GM23338 (cell line): ENCODE measurements at regions not wholly inside any gene's neighbourhood (a gene's known extent, or its start where the extent isn't known, plus 50 kb on each side); places are given as distances from the start of the nearest gene placed in this dataset.

Experiments used
- ATAC-seq: fragments of 200-7000 bp; cut with Tn5 transposase; 3 replicates; pipeline ENCODE4 v1.9.1; 2020
- DNase-seq: peaks from one replicate; pipeline ENCODE4 v3.0.0-alpha.2; 2015; ENCODE audit warnings: low spot score
- H2AFZ ChIP-seq: fragments of 200-600 bp; sonication (generic); 2 replicates; pipeline ENCODE4 v1.8.0; 2016; ENCODE audit warnings: antibody characterized with exemption, mild to moderate bottlenecking, moderate library complexity
- H3F3A ChIP-seq: fragments of 200-600 bp; sonication (generic); replicated peaks from 2 replicates; pipeline ENCODE4 v1.8.0; 2017; ENCODE audit warnings: antibody characterized with exemption, mixed run types, low read depth
- H3K27ac ChIP-seq: fragments of 200-600 bp; sonication (generic); 2 replicates; pipeline ENCODE4 v1.6.1; 2016; ENCODE audit warnings: low read depth
- H3K27me3 ChIP-seq: fragments of 200-600 bp; sonication (generic); 2 replicates; pipeline ENCODE4 v1.8.0; 2016; ENCODE audit warnings: mild to moderate bottlenecking, mixed run types, moderate library complexity; ENCODE audit not compliant: insufficient read depth
- H3K36me3 ChIP-seq: fragments of 200-600 bp; sonication (generic); 2 replicates; pipeline ENCODE4 v1.8.0; 2016; ENCODE audit warnings: mild to moderate bottlenecking; ENCODE audit not compliant: insufficient read depth
- H3K4me1 ChIP-seq: fragments of 200-600 bp; sonication (generic); 2 replicates; pipeline ENCODE4 v1.8.0; 2016; ENCODE audit warnings: mild to moderate bottlenecking, moderate library complexity; ENCODE audit not compliant: insufficient read depth
- H3K4me2 ChIP-seq: fragments of 200-600 bp; sonication (generic); 2 replicates; pipeline ENCODE4 v1.7.1; 2017; ENCODE audit warnings: mixed run types
- H3K4me3 ChIP-seq: fragments of 200-600 bp; sonication (generic); 2 replicates; pipeline ENCODE4 v1.6.1; 2016; ENCODE audit warnings: mixed run types
- H3K79me2 ChIP-seq: fragments of 200-600 bp; sonication (generic); replicated peaks from 2 replicates; pipeline ENCODE4 v1.8.0; 2017; ENCODE audit warnings: mild to moderate bottlenecking; ENCODE audit not compliant: insufficient read depth
- H3K9me2 ChIP-seq: fragments of 200-600 bp; sonication (generic); 2 replicates; pipeline ENCODE4 v1.8.0; 2017; ENCODE audit not compliant: insufficient read depth
- H4K20me1 ChIP-seq: fragments of 200-600 bp; sonication (generic); replicated peaks from 2 replicates; pipeline ENCODE4 v1.8.0; 2017; ENCODE audit warnings: mild to moderate bottlenecking; ENCODE audit not compliant: insufficient read depth
- H3K27ac Mint-ChIP-seq: 2 replicates; pipeline ENCODE4 v1.8.0; 2020; ENCODE audit warnings: inconsistent platforms, mild to moderate bottlenecking, moderate library complexity, mixed read lengths
- H3K27me3 Mint-ChIP-seq: 3 replicates; pipeline ENCODE4 v1.8.0; 2022; ENCODE audit warnings: low read depth, mild to moderate bottlenecking, moderate library complexity, mixed read lengths, inconsistent platforms; ENCODE audit not compliant: insufficient read depth, poor library complexity
- H3K36me3 Mint-ChIP-seq: 3 replicates; pipeline ENCODE4 v1.8.0; 2021; ENCODE audit warnings: low read depth, mild to moderate bottlenecking, inconsistent platforms, moderate library complexity, mixed read lengths
- H3K4me1 Mint-ChIP-seq: 3 replicates; pipeline ENCODE4 v1.8.0; 2020; ENCODE audit warnings: mild to moderate bottlenecking, inconsistent platforms, mixed read lengths
- H3K4me3 Mint-ChIP-seq: 3 replicates; pipeline ENCODE4 v1.8.0; 2021; ENCODE audit warnings: moderate library complexity, mild to moderate bottlenecking, inconsistent platforms, mixed read lengths
- H3K9me3 Mint-ChIP-seq: 3 replicates; pipeline ENCODE4 v1.8.0; 2020; ENCODE audit warnings: moderate library complexity, mild to moderate bottlenecking, inconsistent platforms, mixed read lengths
- CREB1 ChIP-seq: fragments of 250-450 bp; sonication (Bioruptor Pico); IDR thresholded peaks from 2 replicates; pipeline ENCODE4 v1.5.0; 2020; ENCODE audit warnings: low read depth, mild to moderate bottlenecking, moderate library complexity
- EZH2 ChIP-seq: fragments of 200-600 bp; sonication (generic); IDR thresholded peaks from one replicate; pipeline ENCODE4 v1.8.0; 2017; ENCODE audit warnings: antibody characterized with exemption, mild to moderate bottlenecking, low read depth; ENCODE audit not compliant: unreplicated experiment
- EZH2phosphoT487 ChIP-seq: fragments of 200-600 bp; sonication (generic); IDR thresholded peaks from one replicate; pipeline ENCODE4 v1.8.1; 2018; ENCODE audit warnings: antibody characterized with exemption; ENCODE audit not compliant: unreplicated experiment
- JUNB ChIP-seq: IDR thresholded peaks from one replicate; pipeline ENCODE4 v1.6.1; 2016; ENCODE audit warnings: antibody characterized with exemption; ENCODE audit not compliant: unreplicated experiment
- NANOG ChIP-seq: IDR thresholded peaks from 2 replicates; pipeline ENCODE4 v1.6.1; 2016; ENCODE audit warnings: antibody characterized with exemption, borderline replicate concordance
- POLR2AphosphoS5 ChIP-seq: IDR thresholded peaks from 2 replicates; pipeline ENCODE4 v1.6.1; 2016; ENCODE audit warnings: antibody characterized with exemption, low read depth
- STAT1 ChIP-seq: IDR thresholded peaks from one replicate; pipeline ENCODE4 v1.6.1; 2016; ENCODE audit warnings: antibody characterized with exemption; ENCODE audit not compliant: unreplicated experiment
- ZNF114 ChIP-seq: fragments of 250-450 bp; sonication (Bioruptor Pico); IDR thresholded peaks from 2 replicates; pipeline ENCODE4 v1.5.0; 2020; ENCODE audit warnings: mild to moderate bottlenecking, moderate library complexity
- ZNF331 ChIP-seq: fragments of 250-450 bp; sonication (Bioruptor Pico); IDR thresholded peaks from 2 replicates; pipeline ENCODE4 v1.5.0; 2020; ENCODE audit warnings: low read depth, mild to moderate bottlenecking, moderate library complexity
- TF ChIP-seq, protein P1 (sequence below): IDR thresholded peaks from 2 replicates; pipeline ENCODE4 v1.6.1; 2016; ENCODE audit warnings: antibody characterized with exemption
- TF ChIP-seq, protein P2 (sequence below): IDR thresholded peaks from one replicate; pipeline ENCODE4 v1.6.1; 2018; ENCODE audit warnings: antibody characterized with exemption; ENCODE audit not compliant: unreplicated experiment
- TF ChIP-seq, protein P3 (sequence below), 2 experiments: fragments of 200-600 bp in 1 of 2; sonication (generic) in 1 of 2; conservative IDR thresholded peaks; 2 replicates each; pipeline versions ENCODE4 v1.5.1 to v1.6.1; 2016 to 2017; ENCODE audit warnings: antibody characterized with exemption in 2 of 2, low read depth in 2 of 2, mild to moderate bottlenecking in 2 of 2, moderate library complexity in 1 of 2
- TF ChIP-seq, protein P4 (sequence below): fragments of 250-450 bp; sonication (Bioruptor Pico); IDR thresholded peaks from 2 replicates; pipeline ENCODE4 v1.5.0; 2020; ENCODE audit warnings: mild to moderate bottlenecking, moderate library complexity

DNA sequence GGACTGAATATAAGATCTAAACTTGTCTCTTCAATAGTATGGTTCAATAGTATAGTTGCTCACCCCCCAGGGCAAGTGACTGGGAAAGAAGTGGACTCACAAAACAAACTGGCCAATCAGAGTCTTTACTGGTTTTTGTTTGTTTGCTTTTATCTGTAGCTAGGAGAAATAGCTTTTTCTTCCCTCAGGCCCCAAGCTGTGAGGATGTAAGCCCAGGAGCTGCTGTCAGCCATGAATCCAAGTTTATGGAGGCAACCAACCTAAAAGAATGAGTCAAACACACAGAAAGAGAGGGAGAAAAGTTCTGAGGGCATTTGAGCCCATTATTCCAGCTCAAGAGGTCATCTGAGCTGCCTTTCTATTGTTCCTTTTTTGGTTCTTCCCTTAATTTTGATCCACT, 375.3 kb downstream of the BCAT1 start:
- TF ChIP-seq, protein P1, sequence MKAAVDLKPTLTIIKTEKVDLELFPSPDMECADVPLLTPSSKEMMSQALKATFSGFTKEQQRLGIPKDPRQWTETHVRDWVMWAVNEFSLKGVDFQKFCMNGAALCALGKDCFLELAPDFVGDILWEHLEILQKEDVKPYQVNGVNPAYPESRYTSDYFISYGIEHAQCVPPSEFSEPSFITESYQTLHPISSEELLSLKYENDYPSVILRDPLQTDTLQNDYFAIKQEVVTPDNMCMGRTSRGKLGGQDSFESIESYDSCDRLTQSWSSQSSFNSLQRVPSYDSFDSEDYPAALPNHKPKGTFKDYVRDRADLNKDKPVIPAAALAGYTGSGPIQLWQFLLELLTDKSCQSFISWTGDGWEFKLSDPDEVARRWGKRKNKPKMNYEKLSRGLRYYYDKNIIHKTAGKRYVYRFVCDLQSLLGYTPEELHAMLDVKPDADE = no peak
- TF ChIP-seq EZH2 (no peak), ZNF331 (no peak), ZNF114 (CRISPR knock-in tag) (no peak), STAT1 (no peak), EZH2phosphoT487 (no peak), CREB1 (CRISPR knock-in tag) (no peak), NANOG (no peak), POLR2AphosphoS5 (no peak), JUNB (no peak)
- TF ChIP-seq, protein P2, sequence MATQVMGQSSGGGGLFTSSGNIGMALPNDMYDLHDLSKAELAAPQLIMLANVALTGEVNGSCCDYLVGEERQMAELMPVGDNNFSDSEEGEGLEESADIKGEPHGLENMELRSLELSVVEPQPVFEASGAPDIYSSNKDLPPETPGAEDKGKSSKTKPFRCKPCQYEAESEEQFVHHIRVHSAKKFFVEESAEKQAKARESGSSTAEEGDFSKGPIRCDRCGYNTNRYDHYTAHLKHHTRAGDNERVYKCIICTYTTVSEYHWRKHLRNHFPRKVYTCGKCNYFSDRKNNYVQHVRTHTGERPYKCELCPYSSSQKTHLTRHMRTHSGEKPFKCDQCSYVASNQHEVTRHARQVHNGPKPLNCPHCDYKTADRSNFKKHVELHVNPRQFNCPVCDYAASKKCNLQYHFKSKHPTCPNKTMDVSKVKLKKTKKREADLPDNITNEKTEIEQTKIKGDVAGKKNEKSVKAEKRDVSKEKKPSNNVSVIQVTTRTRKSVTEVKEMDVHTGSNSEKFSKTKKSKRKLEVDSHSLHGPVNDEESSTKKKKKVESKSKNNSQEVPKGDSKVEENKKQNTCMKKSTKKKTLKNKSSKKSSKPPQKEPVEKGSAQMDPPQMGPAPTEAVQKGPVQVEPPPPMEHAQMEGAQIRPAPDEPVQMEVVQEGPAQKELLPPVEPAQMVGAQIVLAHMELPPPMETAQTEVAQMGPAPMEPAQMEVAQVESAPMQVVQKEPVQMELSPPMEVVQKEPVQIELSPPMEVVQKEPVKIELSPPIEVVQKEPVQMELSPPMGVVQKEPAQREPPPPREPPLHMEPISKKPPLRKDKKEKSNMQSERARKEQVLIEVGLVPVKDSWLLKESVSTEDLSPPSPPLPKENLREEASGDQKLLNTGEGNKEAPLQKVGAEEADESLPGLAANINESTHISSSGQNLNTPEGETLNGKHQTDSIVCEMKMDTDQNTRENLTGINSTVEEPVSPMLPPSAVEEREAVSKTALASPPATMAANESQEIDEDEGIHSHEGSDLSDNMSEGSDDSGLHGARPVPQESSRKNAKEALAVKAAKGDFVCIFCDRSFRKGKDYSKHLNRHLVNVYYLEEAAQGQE = no peak
- TF ChIP-seq, protein P3, sequence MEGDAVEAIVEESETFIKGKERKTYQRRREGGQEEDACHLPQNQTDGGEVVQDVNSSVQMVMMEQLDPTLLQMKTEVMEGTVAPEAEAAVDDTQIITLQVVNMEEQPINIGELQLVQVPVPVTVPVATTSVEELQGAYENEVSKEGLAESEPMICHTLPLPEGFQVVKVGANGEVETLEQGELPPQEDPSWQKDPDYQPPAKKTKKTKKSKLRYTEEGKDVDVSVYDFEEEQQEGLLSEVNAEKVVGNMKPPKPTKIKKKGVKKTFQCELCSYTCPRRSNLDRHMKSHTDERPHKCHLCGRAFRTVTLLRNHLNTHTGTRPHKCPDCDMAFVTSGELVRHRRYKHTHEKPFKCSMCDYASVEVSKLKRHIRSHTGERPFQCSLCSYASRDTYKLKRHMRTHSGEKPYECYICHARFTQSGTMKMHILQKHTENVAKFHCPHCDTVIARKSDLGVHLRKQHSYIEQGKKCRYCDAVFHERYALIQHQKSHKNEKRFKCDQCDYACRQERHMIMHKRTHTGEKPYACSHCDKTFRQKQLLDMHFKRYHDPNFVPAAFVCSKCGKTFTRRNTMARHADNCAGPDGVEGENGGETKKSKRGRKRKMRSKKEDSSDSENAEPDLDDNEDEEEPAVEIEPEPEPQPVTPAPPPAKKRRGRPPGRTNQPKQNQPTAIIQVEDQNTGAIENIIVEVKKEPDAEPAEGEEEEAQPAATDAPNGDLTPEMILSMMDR (conservative IDR thresholded peaks at IDR 0.05; ENCODE audit: low read depth in 2 of 2) = no peak
- TF ChIP-seq, protein P4, sequence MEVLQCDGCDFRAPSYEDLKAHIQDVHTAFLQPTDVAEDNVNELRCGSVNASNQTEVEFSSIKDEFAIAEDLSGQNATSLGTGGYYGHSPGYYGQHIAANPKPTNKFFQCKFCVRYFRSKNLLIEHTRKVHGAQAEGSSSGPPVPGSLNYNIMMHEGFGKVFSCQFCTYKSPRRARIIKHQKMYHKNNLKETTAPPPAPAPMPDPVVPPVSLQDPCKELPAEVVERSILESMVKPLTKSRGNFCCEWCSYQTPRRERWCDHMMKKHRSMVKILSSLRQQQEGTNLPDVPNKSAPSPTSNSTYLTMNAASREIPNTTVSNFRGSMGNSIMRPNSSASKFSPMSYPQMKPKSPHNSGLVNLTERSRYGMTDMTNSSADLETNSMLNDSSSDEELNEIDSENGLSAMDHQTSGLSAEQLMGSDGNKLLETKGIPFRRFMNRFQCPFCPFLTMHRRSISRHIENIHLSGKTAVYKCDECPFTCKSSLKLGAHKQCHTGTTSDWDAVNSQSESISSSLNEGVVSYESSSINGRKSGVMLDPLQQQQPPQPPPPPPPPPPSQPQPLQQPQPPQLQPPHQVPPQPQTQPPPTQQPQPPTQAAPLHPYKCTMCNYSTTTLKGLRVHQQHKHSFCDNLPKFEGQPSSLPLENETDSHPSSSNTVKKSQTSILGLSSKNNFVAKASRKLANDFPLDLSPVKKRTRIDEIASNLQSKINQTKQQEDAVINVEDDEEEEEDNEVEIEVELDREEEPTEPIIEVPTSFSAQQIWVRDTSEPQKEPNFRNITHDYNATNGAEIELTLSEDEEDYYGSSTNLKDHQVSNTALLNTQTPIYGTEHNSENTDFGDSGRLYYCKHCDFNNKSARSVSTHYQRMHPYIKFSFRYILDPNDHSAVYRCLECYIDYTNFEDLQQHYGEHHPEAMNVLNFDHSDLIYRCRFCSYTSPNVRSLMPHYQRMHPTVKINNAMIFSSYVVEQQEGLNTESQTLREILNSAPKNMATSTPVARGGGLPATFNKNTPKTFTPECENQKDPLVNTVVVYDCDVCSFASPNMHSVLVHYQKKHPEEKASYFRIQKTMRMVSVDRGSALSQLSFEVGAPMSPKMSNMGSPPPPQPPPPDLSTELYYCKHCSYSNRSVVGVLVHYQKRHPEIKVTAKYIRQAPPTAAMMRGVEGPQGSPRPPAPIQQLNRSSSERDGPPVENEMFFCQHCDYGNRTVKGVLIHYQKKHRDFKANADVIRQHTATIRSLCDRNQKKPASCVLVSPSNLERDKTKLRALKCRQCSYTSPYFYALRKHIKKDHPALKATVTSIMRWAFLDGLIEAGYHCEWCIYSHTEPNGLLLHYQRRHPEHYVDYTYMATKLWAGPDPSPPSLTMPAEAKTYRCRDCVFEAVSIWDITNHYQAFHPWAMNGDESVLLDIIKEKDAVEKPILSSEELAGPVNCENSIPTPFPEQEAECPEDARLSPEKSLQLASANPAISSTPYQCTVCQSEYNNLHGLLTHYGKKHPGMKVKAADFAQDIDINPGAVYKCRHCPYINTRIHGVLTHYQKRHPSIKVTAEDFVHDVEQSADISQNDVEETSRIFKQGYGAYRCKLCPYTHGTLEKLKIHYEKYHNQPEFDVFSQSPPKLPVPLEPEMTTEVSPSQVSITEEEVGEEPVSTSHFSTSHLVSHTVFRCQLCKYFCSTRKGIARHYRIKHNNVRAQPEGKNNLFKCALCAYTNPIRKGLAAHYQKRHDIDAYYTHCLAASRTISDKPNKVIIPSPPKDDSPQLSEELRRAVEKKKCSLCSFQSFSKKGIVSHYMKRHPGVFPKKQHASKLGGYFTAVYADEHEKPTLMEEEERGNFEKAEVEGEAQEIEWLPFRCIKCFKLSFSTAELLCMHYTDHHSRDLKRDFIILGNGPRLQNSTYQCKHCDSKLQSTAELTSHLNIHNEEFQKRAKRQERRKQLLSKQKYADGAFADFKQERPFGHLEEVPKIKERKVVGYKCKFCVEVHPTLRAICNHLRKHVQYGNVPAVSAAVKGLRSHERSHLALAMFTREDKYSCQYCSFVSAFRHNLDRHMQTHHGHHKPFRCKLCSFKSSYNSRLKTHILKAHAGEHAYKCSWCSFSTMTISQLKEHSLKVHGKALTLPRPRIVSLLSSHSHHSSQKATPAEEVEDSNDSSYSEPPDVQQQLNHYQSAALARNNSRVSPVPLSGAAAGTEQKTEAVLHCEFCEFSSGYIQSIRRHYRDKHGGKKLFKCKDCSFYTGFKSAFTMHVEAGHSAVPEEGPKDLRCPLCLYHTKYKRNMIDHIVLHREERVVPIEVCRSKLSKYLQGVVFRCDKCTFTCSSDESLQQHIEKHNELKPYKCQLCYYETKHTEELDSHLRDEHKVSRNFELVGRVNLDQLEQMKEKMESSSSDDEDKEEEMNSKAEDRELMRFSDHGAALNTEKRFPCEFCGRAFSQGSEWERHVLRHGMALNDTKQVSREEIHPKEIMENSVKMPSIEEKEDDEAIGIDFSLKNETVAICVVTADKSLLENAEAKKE (CRISPR knock-in tag) = no peak
- Histone ChIP-seq H3K79me2 (no peaks in the 10 kb centered on the region), H3F3A (no peaks in the 10 kb centered on the region), H3K4me3 (no peak overlapping the region), H3K36me3 (no peaks in the 10 kb centered on the region), H3K4me1 (no peaks in the 10 kb centered on the region; the same call in 1 of the 2 replicates), H3K4me2 (no peak overlapping the region), H4K20me1 (no peaks in the 10 kb centered on the region), H3K27ac (no peak overlapping the region), H3K27me3 (no peaks in the 10 kb centered on the region), H2AFZ (no peak overlapping the region), H3K9me2 (0 out of 2 replicates have a peak, but pooled peaks cover 12% of the 10 kb centered on the region)
- Mint-ChIP-seq H3K4me1 (peaks cover 10% of the 10 kb centered on the region), H3K36me3 (no peaks in the 10 kb centered on the region), H3K9me3 (no peaks in the 10 kb centered on the region), H3K27ac (no peak overlapping the region), H3K4me3 (no peak overlapping the region), H3K27me3 (no peaks in the 10 kb centered on the region)
- no peak for ATAC-seq
- no peak for DNase-seq
